ENCODE measurements at regions not wholly inside any gene's neighbourhood (a gene's known extent, or its start where the extent isn't known, plus 50 kb on each side); places are given as distances from the start of the nearest gene placed in this dataset.

- TF ChIP-seq CTCF (IDR thresholded peaks at IDR 0.05; ENCODE audit: insufficient read depth, low read length, poor library complexity, severe bottlenecking) (no peak), EZH2phosphoT487 (conservative IDR thresholded peaks at IDR 0.05; ENCODE audit: low read length) (no peak)
Observed at GRCh38 chr13:74573654-74574053, 439.4 kb upstream of the KLF12 start.

All from SU-DHL-6 (cell line).